HG03354 (cell line): ENCODE measurements at regions not wholly inside any gene's neighbourhood (a gene's known extent, or its start where the extent isn't known, plus 50 kb on each side); places are given as distances from the start of the nearest gene placed in this dataset.
"Not testable (repeated sequence)": the region's sequence is repeated elsewhere in the genome, so short reads cannot be mapped to it uniquely, and the experiment has no call there.

Experiments
- ATAC-seq: cut with Tn5 transposase; IDR thresholded peaks from one replicate; pipeline ENCODE4 v1.9.1; 2021; ENCODE audit warnings: mild to moderate bottlenecking; ENCODE audit not compliant: unreplicated experiment, poor library complexity, severe bottlenecking

GRCh38 chr17:5929721-5930120 lies 140.5 kb upstream of the WSCD1 start:
- no peak for ATAC-seq

- not testable (repeated sequence) for ATAC-seq
Observed at GRCh38 chr17:5930555-5930954, 139.6 kb upstream of the WSCD1 start.

GRCh38 chr17:5931616-5932015 lies 138.6 kb upstream of the WSCD1 start:
- ATAC-seq = no peak

- ATAC-seq = no peak
Observed at GRCh38 chr17:5933430-5933829, 136.7 kb upstream of the WSCD1 start.

- no peak for ATAC-seq
Observed at GRCh38 chr17:5941258-5941657, 128.9 kb upstream of the WSCD1 start.

GRCh38 chr17:5942687-5943086 lies 127.5 kb upstream of the WSCD1 start:
- no peak for ATAC-seq

GRCh38 chr17:5943232-5943631 lies 126.9 kb upstream of the WSCD1 start:
- no peak for ATAC-seq

GRCh38 chr17:5943982-5944381 lies 126.2 kb upstream of the WSCD1 start:
- ATAC-seq = no peak

- ATAC-seq = no peak
Observed at GRCh38 chr17:5947701-5948180, 122.4 kb upstream of the WSCD1 start.

GRCh38 chr17:5948811-5949210 lies 121.4 kb upstream of the WSCD1 start:
- ATAC-seq = no peak

- ATAC-seq = no peak
Observed at GRCh38 chr17:5950878-5951277, 119.3 kb upstream of the WSCD1 start.

- ATAC-seq = no peak
Observed at GRCh38 chr17:5951912-5952311, 118.3 kb upstream of the WSCD1 start.

GRCh38 chr17:5952518-5952917 lies 117.7 kb upstream of the WSCD1 start:
- no peak for ATAC-seq

- no peak for ATAC-seq
Observed at GRCh38 chr17:5955764-5956163, 114.4 kb upstream of the WSCD1 start.

GRCh38 chr17:5958850-5959249 lies 111.3 kb upstream of the WSCD1 start:
- no peak for ATAC-seq

- ATAC-seq = no peak
Observed at GRCh38 chr17:5962371-5962770, 107.8 kb upstream of the WSCD1 start.

GRCh38 chr17:5971969-5972368 lies 98.2 kb upstream of the WSCD1 start:
- ATAC-seq = no peak

GRCh38 chr17:5973410-5973809 lies 96.8 kb upstream of the WSCD1 start:
- ATAC-seq = no peak

- ATAC-seq = no peak
Observed at GRCh38 chr17:5975661-5976060, 94.5 kb upstream of the WSCD1 start.

GRCh38 chr17:5976251-5976650 lies 93.9 kb upstream of the WSCD1 start:
- ATAC-seq = no peak

GRCh38 chr17:5978496-5978895 lies 91.7 kb upstream of the WSCD1 start:
- ATAC-seq = no peak

GRCh38 chr17:5980941-5981340 lies 89.2 kb upstream of the WSCD1 start:
- ATAC-seq = no peak

GRCh38 chr17:5986644-5987043 lies 83.5 kb upstream of the WSCD1 start:
- no peak for ATAC-seq
